ENCODE measurements at regions not wholly inside any gene's neighbourhood (a gene's known extent, or its start where the extent isn't known, plus 50 kb on each side); places are given as distances from the start of the nearest gene placed in this dataset.

- ATAC-seq (no peak), DNase-seq (no peak)
- TF ChIP-seq, protein P1, sequence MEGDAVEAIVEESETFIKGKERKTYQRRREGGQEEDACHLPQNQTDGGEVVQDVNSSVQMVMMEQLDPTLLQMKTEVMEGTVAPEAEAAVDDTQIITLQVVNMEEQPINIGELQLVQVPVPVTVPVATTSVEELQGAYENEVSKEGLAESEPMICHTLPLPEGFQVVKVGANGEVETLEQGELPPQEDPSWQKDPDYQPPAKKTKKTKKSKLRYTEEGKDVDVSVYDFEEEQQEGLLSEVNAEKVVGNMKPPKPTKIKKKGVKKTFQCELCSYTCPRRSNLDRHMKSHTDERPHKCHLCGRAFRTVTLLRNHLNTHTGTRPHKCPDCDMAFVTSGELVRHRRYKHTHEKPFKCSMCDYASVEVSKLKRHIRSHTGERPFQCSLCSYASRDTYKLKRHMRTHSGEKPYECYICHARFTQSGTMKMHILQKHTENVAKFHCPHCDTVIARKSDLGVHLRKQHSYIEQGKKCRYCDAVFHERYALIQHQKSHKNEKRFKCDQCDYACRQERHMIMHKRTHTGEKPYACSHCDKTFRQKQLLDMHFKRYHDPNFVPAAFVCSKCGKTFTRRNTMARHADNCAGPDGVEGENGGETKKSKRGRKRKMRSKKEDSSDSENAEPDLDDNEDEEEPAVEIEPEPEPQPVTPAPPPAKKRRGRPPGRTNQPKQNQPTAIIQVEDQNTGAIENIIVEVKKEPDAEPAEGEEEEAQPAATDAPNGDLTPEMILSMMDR (IDR thresholded peaks at IDR 0.05): no peak
- intact Hi-C loops (cut with DNase I): no loop called here
- H3K27me3 ChIP-seq (ENCODE audit: insufficient read depth in 3 of 3, low read length in 2 of 3): no peaks in the 10 kb centered on the region
- H3K27ac ChIP-seq: no peak overlapping the region
- no peak overlapping the region for H3K4me3 ChIP-seq
- no peaks in the 10 kb centered on the region for H3K36me3 ChIP-seq (ENCODE audit: insufficient read depth in 1 of 2, low read depth in 1 of 2)
- no peaks in the 10 kb centered on the region for H3K9me3 ChIP-seq
- no peaks in the 10 kb centered on the region for H3K4me1 ChIP-seq
Measured at GRCh38 chr11:91407842-91408241, 816.8 kb upstream of the FAT3 start.

- WGBS, 3 donors: 94 to 98% (median 94%) methylated on average over 2 of the region's 2 CpGs
- H3K4me1 ChIP-seq: no peaks in the 10 kb centered on the region
- DNase-seq (no peak), ATAC-seq (no peak)
- H3K4me3 ChIP-seq: no peak overlapping the region
- intact Hi-C loops (cut with DNase I): no loop called here
- H3K27me3 ChIP-seq (ENCODE audit: insufficient read depth in 3 of 3, low read length in 2 of 3): no peaks in the 10 kb centered on the region
- no peaks in the 10 kb centered on the region for H3K36me3 ChIP-seq (ENCODE audit: insufficient read depth in 1 of 2, low read depth in 1 of 2)
- TF ChIP-seq, protein P1 (IDR thresholded peaks at IDR 0.05): no peak
- no peak overlapping the region for H3K27ac ChIP-seq
- peaks cover 4% of the 10 kb centered on the region for H3K9me3 ChIP-seq
Measured at GRCh38 chr11:91406009-91406408, 818.6 kb upstream of the FAT3 start.

DNA sequence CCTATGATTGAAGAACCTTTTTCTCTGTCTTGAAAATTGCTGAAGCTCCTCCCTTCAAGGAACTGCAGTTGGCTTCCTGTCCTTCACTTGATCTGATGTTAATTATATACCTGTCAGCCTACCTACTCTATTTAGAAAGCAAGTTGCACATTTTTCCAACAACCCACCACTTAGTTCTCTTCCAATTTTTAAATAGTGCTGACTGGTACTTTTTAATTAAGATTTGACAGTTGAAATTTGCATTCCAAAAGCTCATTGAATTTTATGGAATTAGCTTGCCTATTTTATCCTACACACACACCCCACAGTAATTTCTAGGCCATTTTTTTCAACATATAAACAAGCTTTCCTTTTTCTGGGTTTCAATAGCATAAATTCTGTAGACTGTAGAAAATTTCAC is 820.3 kb upstream of the FAT3 start:
- no peak for ATAC-seq
- Histone ChIP-seq H3K36me3 (ENCODE audit: insufficient read depth in 1 of 2, low read depth in 1 of 2) (no peaks in the 10 kb centered on the region), H3K4me1 (no peaks in the 10 kb centered on the region), H3K27me3 (ENCODE audit: insufficient read depth in 3 of 3, low read length in 2 of 3) (no peaks in the 10 kb centered on the region), H3K27ac (no peak overlapping the region), H3K9me3 (peaks cover 4% of the 10 kb centered on the region), H3K4me3 (no peak overlapping the region)
- intact Hi-C loops (cut with DNase I): no loop called here
- TF ChIP-seq, protein P1 (IDR thresholded peaks at IDR 0.05): no peak
- no peak for DNase-seq

DNA sequence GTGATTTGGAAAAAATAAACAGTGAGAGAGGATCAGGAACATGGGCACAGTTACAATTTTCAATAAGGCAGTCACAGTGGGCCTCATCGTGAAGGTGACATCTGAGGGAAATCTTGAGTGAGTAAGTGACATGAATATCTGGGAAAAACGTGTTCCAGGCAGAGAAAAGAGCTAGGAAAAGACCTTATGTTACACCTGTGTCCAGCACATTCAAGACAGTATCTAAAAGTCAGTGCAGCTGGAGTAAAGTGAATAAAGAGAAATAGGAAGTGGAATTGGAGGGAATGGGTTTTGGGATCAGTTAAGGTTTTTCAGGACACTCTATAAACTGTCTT is 827.5 kb upstream of the FAT3 start:
- H3K27me3 ChIP-seq (ENCODE audit: insufficient read depth in 3 of 3, low read length in 2 of 3): peaks cover 0 to 3% (median 0%) of the 10 kb centered on the region in 3 donors
- TF ChIP-seq, protein P1 (IDR thresholded peaks at IDR 0.05): no peak
- H3K4me3 ChIP-seq: no peak overlapping the region
- no peaks in the 10 kb centered on the region for H3K4me1 ChIP-seq
- ATAC-seq: no peak
- H3K9me3 ChIP-seq: peaks cover 4% of the 10 kb centered on the region
- H3K27ac ChIP-seq: no peak overlapping the region
- no peaks in the 10 kb centered on the region for H3K36me3 ChIP-seq (ENCODE audit: insufficient read depth in 1 of 2, low read depth in 1 of 2)
- WGBS, 3 donors: 46 to 70% (median 53%) methylated on average over 2 of the region's 2 CpGs
- intact Hi-C loops (cut with DNase I): no loop called here
- DNase-seq: no peak

DNA sequence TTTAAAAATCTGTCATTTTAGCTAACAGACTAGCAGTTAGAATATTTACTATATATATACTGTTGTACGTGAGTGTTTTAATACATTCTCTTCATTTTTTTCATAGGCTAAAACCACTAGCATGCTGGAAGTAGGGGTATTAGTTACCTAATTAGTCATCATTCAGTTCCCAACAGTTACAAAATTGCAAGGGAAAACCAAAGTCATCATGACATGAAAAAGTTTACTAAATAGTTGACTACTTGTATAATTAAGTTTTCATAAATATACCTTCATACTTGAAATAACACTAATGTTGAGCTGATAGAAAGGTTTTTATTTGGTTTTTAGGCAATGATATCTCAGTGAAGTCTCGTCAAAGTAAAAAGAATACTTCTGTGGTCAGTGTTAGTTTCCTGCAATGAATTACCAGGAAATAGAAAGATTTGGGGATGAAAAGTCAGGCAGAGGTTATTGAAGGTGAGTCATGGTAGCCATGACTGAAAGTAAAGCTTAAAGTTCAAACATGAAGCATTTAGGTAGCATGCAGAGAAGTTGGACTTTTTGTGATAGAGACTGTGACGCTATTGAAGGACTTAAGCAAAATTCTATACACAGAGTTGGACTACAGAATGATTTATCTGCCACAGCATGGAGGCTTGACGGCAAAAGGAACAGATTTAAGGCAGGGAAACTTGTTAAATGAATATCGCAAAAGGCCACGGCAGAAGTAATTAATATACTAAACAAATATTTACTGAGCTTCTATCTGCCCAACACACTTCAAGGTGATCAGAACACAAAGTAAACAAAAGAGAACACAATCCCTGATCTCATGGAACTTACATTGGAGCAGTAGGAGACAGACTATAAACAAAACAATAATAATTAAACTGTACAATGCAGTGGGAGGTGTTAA is 828.1 kb upstream of the FAT3 start:
- TF ChIP-seq, protein P1 (IDR thresholded peaks at IDR 0.05): no peak
- no peak for DNase-seq
- ATAC-seq: no peak
- no peaks in the 10 kb centered on the region for H3K4me1 ChIP-seq
- H3K9me3 ChIP-seq: peaks cover 2% of the 10 kb centered on the region
- no peak overlapping the region for H3K27ac ChIP-seq
- H3K36me3 ChIP-seq (ENCODE audit: insufficient read depth in 1 of 2, low read depth in 1 of 2): no peaks in the 10 kb centered on the region
- WGBS, 3 donors: 73 to 75% (median 74%) methylated on average over 6 of the region's 6 CpGs
- peaks cover 0 to 3% (median 0%) of the 10 kb centered on the region in 3 donors for H3K27me3 ChIP-seq (ENCODE audit: insufficient read depth in 3 of 3, low read length in 2 of 3)
- intact Hi-C loops (cut with DNase I): no loop called here
- no peak overlapping the region for H3K4me3 ChIP-seq

Data from psoas muscle (tissue), 7 donors.